SIG-M5 treated with dmso at 0.1 percent for 504 hours (cell line): ENCODE measurements at regions not wholly inside any gene's neighbourhood (a gene's known extent, or its start where the extent isn't known, plus 50 kb on each side); places are given as distances from the start of the nearest gene placed in this dataset.
A peak's percentile ranks its signal among the peaks of the same experiment; 100 is the strongest.
"Not testable (repeated sequence)": the region's sequence is repeated elsewhere in the genome, so short reads cannot be mapped to it uniquely, and the experiment has no call there.

Source experiments
- DNase-seq: peaks from one replicate; lab custom pipeline; 2025; ENCODE audit not compliant: unreplicated experiment; lab: John Stamatoyannopoulos, UW

DNA sequence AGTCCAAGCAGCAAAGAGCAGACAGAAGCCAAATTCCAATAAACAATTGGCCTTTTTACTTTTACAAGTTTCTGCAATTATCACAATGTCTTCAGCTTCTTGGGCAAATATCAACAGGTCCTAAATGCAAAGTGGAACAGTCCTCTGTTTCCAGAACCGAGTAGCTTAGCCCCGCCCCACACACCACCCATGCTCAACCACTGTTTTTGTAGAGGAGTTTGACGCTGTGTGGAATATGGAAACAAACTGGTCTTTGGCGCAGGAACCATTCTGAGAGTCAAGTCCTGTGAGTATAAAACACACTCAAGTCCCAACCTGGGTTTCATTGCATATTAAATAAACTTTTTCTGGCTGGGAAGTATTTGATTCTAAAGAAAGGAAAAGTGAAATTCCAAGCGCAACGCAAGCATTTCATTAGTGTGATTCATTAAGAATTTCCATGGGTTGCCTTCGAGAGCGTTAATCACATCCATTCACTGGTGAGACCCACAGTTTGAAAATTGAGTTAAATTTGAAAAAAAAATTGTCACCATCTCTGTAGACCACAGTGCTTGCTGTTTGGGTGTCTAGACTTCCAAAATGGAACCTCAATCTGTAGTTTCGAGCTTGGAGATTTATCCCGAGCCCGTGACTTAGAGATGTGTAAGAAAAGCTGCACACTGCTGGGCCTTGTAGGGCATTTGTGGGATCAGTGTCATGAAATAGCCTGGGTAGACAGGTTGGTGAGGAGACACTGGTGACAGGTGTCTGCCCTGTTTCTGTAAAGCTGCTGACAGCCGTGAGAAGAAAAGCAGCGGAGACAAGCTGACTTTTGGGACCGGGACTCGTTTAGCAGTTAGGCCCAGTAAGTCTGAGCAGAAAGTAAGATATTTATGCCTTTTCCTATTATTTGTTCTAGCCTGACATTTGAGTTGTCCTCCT, 96.1 kb downstream of the DAD1 start:
- no peak for DNase-seq

DNA sequence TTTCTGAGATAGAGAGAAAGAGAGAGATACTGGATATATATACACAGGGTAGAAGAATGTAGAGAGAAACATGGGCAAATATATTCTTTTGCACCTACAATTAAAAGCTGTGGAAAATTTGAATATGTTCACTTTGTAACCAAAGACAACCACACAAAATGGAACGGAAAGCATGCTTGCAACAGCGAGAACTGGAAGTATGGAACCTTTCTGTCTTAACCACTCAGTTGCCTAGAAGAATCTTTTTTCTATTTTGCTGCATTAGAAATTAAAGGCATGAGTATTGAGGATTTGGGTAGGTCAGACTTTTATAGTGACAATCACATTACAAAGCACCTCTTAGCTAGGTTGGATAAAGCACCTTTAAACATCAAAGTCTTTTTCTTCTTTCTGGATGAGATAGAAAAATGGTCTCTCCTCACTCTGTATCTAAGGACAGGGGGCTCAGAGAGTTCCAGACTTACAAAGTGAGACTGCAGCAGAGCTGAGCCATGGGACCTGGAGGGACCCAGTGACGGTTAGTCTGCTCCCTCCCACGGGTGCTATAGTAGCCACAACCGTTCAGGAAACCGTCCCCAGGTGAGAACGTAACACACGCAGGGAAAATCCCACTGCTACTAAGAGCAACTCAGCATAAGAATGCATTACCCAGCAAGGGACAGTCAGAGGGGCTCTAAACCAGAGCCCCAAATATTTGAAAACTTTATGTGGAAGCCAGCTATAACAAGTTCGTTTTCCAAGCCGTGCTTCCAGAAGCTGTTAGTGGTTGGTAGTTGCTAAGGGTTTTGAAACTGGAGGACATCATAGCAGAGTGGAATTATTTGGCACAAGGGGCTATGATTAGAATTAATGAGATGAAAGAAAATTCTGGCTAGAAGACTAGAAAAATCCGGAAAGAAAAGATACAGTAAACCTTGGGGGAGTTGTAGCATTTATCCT, 97.1 kb downstream of the DAD1 start:
- no peak for DNase-seq

GRCh38 chr14:22491053-22491452, 98.0 kb downstream of the DAD1 start:
- not testable (repeated sequence) for DNase-seq

DNA sequence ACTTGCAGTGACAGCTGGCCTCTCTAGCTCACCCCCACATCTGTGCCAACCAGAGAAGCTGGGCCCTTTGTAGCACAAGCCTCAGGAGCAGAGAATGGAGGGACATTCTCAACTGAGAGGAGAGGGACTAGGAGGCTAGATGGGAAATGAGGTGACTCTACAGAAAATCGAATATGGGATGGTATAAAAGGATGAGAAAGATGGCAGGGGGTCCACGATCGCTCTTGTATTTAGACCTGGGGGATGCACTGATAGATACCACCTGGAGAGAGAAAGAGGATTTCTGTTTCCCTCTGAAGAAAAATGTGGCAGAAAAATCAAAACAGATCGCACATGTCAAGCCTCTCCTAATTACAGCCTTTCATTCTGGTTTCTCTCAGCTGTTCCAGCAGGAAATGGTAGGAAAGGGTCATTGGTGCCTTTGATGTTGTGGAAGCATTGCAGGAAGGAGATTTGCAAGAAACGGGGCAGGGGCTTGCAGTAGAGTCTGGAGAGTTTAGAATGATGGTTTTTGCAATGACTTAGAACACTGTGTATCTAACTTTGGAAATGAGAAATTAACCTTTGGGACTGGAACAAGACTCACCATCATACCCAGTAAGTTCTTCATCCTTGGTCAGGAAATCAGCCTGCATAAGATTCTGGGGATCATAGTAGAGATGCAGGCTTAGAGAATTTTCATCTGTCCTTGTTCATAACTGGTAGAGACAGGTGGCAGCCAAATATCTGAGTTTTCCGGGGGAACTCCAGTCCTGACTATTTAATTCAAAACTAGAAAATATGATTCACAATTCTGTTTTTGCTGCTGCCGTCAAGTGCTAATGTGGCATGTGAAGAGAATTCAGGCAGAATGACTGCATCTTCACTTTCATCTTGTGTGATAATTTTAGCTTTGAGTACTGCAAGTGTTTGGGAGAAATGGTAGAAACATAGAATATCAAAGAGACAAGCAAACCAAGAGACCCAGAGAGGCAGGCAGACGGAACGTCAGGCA, 98.8 kb downstream of the DAD1 start:
- DNase-seq, result no peak

DNA sequence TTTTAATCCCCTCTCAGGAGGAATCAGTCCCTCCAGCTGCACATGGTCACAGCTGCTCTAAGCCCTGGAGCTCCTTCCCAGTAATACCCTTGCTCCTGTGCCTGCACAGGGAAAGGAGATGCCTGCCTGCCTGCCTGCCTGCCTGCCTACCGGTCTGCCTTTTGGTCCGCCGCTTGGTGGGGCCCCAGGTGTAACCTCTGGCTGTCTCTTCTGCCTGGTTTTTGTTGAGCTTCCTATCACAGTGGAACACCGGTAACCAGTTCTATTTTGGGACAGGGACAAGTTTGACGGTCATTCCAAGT, 99.8 kb downstream of the DAD1 start:
- no peak for DNase-seq

GRCh38 chr14:22488522-22489243, 100.3 kb downstream of the DAD1 start:
- no peak for DNase-seq

- DNase-seq, result no peak
Observed at GRCh38 chr14:22487941-22488340, 101.1 kb downstream of the DAD1 start.

GRCh38 chr14:22487401-22487800, 101.6 kb downstream of the DAD1 start:
- DNase-seq, result no peak

DNA sequence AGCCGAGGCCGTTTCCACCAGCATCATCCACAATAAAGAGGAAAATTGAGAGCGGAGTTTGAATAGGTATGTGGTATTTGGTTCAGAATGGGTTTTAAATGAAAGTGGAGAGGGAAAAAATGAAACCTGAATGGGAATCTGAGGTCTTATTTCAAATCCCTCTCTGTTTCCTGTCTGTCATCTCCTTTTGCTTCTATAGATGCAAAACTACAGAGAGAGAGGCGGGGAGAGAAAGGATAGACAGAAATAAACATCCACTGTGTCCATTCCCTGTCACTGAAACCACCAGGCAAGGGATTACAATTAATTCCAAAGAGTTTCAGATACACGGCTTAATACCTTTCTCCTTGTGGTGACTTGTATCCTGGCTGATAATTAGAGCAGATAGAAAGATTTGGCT, 102.3 kb downstream of the DAD1 start:
- no peak for DNase-seq

- DNase-seq, result no peak
Observed at GRCh38 chr14:22485649-22486048, 103.4 kb downstream of the DAD1 start.

GRCh38 chr14:22485178-22485577, 103.8 kb downstream of the DAD1 start:
- DNase-seq, result no peak

DNA sequence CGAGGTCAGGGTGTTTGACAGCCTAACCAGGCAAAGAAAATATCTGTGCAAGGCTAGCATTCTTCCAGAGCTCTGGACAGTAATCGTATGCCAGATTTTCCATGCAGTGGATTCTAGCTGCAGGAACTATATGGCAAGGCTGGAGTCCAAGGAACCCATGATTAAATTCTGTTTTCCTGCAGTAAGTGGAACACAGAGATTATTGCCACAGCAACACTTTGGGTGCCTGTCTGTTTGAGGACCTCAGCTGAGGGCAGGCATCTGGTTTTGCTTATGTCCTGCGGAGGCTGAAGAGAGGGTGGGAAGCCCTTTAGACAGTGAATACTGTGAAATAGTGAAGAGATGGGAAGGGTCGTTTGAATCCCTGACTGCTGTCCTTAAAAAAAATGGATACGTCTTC, 104.4 kb downstream of the DAD1 start:
- no peak for DNase-seq

GRCh38 chr14:22483863-22484593, 105.0 kb downstream of the DAD1 start:
- DNase-seq, result no peak

GRCh38 chr14:22482782-22483553, 106.1 kb downstream of the DAD1 start:
- peak; percentile 22 for DNase-seq

DNA sequence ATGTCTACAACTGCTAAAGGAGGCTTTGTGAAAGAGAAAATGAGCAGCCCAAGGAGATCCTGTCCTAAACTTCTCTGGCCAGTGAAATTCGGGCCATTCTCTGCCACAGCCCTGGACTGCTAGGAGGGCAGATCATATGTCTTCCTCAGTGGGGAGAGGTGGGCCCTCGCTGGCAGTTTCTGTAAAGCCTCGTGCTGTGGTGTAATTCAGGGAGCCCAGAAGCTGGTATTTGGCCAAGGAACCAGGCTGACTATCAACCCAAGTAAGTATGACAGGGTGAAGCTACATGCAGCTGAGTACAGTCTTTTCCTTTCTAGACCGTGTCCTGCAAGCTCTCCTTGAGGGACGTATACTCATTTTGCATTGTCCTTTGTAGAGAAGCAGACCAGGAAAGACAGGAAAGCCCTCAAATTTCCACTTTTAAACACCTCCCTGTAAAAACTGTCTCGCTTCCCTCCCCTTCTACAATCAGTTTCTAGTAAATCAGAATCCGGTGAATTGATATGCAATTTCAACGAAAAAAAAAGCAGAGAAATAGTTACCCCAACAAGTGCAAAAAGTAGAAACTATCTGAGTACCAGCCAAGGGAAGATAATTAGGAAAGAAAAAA, 106.8 kb downstream of the DAD1 start:
- DNase-seq, result no peak

DNA sequence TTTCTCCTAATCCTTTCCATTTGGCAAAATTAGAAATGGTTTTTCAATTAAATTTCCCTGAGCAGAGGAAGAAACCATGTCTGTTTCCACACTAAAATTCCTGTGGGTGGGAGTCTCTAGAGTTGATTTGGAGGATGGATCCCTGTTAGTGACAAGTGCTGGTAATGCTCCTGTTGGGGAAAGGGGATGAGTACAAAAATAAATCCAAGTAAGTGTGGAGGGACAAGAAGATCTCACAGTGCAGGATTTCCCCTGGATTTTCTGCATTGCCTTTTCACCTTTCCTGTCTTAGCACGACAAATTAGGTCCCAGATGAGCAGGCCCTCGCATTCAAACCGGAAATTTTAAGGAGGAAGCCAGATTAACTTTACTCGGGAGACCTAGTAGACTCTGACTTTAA, 107.5 kb downstream of the DAD1 start:
- DNase-seq, result no peak

GRCh38 chr14:22479776-22480464, 109.1 kb downstream of the DAD1 start:
- DNase-seq, result no peak

GRCh38 chr14:22479132-22479531, 109.9 kb downstream of the DAD1 start:
- DNase-seq, result no peak
